Fibroblast of skin of abdomen (primary cell): ENCODE measurements at regions not wholly inside any gene's neighbourhood (a gene's known extent, or its start where the extent isn't known, plus 50 kb on each side); places are given as distances from the start of the nearest gene placed in this dataset.
"Not testable (repeated sequence)": the region's sequence is repeated elsewhere in the genome, so short reads cannot be mapped to it uniquely, and the experiment has no call there.

Experiments used
- DNase-seq: peaks from one replicate; pipeline ENCODE4 v3.0.0-alpha.2; 2013

DNA sequence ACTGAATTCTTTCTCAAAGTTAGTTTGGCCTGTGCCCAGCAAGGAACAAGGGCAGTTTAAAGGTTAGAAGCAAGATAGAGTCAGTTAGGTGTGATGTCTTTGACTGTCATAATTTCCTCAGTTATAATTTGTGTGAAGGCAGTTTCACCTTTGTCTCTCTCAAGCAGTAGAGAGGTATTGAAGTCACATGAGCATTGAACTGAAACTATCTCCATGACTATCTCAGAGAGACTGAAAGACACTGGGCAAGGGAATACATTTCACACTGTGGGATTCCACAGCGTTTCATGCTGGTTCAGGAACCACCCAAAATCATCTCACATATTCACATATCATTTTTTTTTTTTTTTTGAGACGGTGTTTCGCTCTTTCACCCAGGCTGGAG is 366.1 kb downstream of the PREX1 start:
- DNase-seq, result no peak

DNA sequence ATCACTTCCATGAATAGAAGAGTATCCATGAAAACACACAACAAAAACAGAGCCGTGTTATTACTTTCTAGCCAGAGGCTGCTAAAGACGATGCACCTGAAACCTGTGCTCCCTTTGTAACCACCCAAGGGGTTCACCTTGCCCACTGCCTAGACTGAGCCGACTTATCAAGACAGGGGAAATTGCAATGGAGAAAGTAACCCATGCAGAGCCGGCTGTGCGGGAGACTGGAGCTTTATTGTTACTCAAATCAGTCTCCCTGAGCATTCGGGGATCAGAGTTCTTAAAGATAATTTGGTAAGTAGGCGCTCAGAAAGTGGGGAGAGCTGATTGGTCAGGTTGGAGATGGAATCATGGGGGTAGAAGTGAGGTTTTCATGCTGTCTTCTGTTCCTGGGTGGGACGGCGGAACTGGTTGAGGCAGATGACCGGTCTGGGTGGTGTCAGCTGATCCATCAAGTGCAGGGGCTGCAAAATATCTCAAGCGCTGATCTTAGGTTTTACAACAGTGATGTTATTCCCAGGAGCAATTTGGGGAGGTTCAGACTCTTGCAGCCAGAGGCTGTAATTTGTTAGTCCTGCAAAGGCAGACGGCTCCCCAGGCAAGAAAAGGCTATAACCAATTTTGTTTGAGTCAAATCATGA is 366.6 kb downstream of the PREX1 start:
- DNase-seq, result no peak

DNA sequence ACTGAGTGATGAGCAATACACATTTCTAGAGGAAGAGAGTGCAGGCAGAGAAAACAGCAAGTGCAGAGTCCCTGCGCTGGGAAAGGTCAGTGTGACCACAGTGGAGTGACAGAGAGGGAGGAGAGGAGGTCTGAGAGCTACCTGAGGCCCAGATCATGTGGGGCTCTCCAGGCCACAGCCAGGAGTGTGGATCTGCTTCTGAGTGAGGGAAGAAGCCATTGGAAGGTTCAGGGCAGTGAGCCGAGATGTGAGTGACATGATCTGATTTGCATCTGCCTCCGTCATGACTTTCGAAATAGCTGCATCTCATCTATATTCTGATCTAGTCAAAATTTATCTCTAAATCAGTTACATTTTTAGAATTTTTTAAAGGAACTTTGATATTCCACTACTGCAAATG is 367.1 kb downstream of the PREX1 start:
- no peak for DNase-seq

DNA sequence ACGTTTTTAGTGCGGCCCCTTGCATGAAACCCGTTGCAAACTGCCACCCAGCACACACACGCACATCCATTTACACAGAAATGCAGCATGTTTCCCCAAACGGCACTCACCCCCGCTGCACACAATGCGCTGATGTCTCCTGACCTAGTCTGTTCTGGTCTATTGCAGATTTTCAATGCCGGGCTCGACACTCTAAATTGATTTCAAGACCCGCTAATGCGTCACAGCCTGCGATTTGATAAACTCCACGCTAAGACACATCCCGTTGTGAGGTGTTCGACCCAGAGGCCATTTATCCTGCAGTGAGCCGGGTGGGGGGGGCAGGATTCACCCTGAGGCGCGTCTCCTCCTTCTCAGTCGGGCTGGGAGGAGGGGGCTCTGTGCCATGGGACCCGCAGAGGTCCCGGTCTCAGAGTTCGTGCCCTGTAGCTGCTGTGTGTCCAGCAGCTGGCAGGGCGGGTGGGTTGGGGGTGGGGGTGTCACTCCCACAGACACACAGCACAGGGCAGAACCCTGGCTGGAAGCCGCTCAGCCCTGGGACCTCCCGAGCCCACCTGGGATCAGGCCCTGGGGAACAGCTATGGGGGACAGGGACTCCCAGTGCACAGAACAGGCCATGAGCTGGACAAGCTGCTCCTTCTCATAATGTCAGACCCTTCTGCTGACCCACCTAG is 367.9 kb downstream of the PREX1 start:
- DNase-seq, result no peak

DNA sequence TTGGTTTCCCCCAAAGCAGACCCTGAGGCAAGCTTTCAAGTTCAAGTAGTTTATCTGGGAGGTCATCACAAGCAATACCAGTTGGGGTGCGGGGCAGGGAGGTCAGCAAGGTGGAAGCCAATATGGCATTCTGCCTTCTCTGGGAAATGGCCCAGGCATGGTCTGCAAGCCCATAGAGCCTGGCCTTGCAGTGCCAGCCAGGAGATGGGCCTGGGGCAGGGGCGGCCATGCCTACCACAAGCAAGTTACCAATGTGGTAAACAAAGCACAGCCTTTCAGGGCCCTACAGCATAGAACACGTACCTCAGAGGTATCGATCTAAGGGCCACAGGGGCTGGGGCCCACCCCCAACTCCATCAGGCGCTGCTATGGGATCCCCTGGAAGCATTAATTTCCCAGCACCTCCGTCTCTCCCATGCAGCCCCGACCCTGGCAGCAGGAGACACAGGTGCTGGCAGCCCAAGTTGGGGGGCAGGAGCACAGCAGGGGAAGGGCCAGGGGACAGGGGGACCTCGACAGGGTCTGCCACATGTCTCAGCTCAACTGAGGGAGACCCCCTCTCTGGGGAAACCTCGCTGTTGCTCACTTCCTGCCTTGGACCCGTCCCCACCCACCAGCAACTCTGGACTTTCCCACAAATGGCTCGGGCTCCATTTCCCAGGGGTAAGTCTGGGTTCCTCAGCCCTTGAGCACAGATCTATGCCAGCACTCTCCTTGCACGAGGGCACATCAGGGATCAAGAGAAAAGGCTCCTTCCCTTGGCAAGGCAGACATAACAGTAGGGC is 369.0 kb downstream of the PREX1 start:
- no peak for DNase-seq

DNA sequence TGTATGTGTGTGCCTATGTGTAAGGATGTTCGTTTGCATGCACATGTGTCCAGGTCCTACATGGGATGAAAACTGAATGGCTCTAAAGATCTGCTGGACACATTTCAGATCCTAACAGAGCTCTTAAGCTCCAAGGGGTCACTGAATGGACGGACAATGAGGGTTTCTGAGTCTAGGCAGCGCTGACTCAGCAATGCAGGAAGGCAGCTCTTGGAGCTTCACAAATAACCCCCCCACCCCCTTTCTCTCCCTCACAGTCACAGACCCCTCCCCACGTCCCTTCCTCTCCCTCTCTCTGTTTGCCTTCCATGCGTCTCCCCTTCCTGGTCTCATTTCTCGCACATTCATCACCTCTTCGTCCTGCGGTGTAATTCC is 369.8 kb downstream of the PREX1 start:
- no peak for DNase-seq

DNA sequence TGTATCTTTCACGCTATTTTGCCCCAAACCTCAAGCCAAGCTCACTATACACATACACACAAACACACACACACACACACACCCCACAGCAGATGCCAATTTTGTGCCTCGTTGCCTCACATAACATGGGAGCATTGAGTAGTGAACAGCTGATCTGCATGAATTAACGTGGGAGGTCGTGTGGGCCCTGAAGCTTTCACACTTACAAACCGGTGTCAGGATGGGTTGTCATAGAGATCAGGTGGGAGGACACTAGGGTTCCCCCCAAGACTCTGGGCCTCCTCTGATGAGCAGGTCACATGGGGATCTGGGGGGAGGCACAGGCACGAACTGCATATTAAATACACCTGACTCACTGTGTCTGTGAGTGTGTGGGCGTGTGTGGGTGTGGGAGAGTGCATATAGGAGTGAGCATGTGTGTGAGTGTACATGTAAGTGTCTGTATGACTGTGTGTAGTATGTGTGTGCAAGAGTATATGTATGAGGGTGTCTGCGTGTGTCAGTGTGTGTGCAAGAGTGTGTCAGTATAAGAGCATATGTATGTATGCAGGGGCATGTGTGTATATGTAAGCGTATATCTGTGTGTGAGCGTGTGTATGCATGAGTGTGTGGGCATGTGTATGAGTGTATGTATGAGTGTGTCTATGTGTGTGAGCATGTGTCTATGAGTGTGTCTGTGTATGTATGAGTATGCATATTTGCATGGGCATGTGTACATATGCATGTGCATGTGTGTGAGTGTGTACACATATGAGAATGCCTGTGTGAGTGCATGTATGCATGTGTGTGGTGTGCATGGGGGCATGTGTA is 370.4 kb downstream of the PREX1 start:
- DNase-seq, result no peak

DNA sequence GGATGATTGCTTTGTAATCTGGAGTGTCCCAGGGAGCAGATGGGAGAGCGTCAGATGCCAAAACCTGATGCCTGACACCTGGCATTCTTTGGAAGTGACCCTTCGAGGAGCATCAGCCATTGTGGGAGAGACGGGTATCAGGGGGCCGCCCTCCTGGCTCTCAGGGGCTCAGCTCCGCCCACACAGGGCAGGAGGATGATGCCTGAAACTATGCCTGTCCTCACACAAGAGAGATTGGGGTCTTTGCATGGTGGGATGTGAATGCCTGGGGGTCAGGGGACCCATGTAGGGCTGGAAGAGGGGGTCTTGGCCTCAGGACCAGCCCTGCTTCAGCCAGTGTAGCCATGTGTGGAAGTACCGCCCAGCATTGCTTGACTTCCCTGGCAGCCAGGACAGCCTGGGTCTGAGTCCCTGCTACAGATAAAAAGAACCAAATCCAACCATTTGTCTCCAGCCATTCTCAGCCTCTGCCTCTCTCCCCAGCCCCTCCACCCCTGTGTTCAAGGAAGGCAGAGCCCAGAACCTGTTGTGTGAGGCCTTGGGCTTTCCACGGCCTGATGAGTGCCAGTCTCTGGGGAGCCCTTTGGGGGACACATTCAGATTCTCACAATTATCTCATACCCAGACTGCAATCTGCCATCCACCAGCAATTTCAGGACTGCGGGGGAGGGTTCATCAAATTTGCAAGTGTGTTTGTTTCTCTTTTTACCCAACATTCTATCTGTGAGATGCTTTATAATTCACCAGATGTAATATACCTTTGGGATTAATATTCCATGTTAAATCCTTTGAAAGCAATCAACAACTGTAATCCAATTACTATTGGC is 371.2 kb downstream of the PREX1 start:
- no peak for DNase-seq

DNA sequence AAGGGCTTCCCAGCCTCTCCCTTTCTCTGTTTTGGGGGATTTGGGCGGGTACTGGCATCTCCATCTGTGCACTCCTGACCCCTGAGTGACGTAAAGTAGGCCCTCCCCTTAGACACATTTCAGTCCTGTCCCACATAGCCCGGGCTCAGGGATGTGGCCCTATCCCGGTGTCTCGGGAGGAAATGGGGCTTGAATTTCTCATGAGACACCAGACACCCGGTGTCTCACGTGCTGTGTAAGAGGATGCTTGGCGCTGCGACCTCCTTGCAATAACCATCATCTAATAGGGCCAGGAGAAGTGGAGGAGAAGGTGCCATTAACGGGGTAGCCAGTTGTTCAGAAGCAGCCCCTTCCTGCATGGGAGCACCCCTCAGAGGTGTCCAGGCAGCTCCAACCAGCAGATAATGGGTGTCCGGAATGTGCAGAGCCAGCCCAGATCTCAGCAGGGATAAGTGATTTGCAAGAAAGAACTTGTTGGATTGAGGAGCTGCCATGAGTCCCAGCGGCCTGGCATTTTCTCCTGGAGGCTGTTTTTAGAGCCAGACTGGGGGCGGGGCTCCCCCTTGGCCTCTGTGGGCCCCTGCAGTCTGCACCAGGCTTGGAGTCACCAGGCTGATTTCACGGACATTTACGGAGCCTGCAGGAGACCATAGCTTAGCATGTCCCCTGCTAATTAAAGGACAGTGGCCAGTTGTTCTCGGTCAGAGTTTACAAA is 372.0 kb downstream of the PREX1 start:
- no peak for DNase-seq

DNA sequence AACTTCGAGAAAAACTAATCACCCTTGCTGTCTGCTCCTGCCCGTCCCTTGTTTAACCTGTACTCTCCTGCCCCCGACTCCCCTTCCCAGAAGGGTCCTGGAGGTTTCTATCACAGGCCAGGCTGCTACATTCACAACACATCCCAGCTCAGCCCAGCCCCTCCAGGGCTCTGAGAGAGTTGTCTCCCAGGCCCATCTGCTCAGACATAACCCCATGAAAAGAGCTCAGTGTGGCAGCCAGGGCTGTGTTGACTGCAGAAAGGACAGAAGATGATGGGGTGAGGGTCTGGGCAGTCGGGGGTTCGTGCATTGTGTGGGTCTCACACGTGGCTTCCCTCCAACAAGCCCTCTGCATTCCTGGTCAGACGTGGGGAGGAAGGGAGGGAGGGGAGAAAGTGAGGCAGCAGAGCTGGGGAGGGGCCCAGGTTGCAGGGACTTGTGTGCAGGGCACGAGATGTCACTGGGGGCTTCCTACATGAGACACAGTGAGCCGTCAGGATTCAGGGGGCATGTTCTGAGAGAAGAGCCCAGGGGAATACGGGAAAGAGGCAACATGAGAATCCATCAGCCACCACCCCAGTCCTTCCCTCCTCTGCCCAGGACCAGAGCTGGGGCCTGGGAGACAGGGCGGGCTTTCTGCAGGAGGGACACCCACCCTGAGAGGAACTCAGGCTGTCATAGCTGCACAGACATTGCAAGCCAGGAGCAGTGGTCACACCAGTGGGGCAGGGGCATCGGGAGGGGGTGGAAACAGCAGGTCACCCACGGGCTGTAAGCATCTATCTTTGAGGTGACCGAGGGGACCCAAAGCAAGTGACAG is 372.9 kb downstream of the PREX1 start:
- no peak for DNase-seq

DNA sequence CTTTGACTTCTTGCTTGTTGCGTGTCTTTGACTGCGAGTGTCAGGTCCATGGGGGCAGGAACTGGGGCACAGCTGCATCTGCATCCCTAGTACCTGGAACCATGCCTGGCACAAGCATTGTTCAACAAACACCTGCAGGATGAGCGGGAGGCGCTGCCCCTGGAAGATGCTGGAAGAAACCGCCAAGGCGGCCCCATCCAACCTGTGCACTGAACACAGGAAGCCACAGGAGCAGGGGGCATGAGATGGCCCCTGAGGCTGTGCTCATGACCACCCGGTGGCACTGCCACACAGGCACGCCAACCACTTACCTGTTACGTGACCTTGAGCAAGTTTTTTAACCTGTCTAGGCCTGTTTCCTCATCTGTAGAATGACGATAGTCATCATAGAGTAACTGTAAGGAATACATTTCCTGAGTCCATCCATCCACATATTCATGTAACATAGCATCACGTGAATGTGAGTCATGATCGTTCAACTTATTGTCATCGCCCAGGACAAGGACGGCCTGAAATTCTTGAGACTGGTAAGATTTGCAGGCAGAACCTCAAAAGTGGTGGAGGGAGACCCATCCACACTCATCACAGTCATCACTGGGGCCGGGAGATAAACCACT is 374.2 kb downstream of the PREX1 start:
- no peak for DNase-seq

DNA sequence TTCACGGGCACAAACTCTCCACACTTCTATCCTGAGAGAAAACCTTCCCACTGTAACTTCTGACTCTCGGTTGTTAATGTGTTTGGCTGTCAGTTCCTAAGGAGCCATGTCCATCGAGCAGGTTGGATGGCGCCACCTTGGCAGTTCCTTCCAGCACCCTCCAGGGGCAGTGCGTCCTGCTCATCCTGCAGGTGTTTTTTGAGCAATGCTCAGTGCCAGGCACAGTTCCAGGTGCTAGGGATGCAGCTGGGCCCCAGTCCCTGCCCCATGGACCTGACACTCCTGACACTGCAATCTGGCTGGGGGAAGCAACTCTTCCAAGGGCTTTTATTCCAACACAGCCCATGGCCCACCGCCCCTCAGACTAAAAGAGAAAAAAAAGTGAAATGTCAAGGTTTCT is 376.4 kb downstream of the PREX1 start:
- no peak for DNase-seq

DNA sequence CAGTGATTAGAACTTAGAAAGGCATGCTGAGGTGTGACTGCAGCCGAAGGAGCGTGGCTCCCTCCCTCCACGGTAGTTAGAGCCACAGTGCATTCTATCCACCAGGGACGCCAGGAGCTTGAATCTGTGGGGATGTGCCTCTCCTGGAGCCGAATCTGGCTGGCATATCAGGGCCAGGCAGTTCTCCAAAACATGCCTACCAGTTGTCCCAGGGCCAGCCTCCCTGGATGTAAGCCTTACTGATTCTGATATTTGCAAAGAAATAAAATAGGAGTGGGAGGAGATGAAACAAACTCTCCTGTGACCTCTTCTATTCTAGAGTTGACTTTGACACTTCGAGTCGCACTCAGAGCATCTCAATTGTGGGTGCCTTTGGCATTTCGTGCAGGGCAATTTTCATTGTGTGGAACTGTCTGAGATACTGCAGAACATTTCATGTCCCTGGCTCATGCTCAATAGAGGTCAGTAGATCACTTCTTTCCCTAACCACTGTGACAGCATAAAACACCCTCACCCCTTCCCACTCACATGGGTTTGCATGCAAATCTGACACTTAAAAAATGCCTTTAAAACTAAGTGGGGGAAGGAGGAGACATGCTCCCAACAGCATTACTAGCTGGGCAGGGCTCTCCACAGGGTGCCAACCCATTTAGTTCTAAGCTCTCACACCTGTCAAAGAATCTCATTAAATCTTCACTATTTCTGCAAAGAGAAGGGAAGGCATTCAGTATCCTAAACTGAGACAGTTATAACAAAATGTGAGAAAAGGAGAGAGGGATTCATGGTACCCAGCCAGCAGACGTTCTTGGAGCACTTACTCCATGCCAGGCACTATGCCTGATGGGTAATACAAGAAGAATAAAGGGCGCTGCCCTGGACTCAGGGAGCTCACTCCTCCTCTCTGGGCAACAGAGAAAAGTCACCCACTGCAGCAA is 378.9 kb downstream of the PREX1 start:
- no peak for DNase-seq

DNA sequence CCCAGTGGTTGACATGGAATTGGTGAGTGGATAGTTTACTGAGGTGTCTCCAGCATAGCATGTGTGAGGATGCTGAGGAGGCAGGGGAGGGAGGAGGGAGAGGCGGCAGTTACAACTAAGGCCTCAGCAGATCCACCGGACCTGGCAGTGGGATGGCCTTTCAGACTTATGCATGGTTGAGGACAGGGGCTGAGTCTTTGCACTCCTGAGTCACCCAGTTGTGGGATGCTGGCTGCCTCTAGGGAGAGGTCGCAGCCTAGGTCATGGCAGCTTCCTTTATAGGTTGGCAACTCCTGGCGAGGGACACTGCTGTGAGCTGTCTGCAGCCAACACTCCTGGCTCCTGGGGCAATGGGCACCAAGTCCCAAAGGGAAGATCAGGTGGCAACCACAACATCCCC is 380.3 kb downstream of the PREX1 start:
- no peak for DNase-seq

DNA sequence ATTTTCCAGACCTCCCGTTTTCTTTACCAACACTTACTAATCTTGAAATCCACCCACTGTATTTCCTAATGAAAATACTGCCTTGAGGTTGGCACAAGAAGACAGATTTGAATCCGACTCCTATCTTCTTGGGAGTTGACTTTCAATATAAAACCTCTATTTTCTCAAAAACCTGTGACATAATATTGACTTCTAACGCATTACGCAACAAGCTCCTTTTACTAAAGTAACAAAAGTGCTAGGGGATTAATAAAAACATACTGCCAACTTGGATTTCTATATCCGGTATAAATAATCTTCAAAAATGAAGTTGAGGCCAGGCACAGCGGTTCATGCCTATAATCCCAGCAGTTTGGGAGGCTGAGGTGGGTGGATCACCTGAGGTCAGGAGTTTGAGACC is 382.0 kb downstream of the PREX1 start:
- DNase-seq, result no peak

DNA sequence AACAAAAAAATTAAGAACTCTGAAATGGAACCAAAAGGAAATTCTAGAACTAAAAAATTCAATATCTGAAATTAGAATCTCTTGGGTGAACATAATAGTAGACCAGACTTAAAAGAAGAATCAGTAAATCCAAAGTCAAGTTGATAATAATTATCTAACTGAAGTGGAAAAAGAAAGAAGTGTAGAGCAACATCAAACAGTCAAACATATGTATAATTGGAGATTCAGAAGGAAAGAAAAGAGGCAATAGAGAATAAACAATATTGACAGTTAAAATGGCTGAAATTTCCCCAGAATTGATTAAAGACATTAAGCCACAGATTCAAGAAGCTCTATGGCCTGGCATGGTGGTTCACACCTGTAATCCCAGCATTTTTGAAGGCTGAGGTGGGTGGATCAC is 383.6 kb downstream of the PREX1 start:
- no peak for DNase-seq

DNA sequence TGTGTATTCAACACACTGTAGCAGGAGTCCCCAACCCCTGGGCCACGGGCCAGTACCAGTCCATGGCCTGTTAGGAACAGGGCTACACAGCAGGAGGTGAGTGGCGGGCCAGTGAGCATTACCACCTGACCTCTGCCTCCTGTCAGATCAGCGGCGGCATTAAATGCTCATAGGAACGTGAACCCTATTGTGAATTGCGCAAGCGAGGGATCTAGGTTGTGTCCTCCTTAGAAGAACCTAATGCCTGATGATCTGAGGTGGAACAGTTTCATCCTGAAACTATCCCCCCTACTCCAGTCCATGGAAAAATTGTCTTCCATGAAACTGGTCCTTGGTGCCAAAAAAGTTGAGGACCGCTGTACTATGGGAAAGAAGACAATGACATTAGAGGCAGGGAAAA is 386.9 kb downstream of the PREX1 start:
- no peak for DNase-seq

DNA sequence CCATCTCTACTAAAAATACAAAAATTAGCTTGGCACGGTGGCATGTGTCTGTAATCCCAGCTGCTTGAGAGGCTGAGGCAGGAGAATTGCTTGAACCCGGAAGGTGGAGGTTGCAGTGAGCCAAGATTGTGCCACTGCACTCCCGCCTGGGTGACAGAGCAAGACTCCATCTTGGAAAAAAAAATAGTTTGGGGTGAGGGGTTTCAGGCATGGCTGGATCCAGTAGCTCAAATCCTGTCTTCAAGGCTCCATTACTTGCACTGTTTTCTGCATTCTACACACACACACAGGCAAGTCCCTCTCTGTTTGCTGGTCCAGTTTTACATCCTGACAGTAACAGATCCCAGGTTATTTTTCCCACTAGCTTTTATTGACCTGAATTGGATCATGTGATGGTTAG is 387.5 kb downstream of the PREX1 start:
- not testable (repeated sequence) for DNase-seq

DNA sequence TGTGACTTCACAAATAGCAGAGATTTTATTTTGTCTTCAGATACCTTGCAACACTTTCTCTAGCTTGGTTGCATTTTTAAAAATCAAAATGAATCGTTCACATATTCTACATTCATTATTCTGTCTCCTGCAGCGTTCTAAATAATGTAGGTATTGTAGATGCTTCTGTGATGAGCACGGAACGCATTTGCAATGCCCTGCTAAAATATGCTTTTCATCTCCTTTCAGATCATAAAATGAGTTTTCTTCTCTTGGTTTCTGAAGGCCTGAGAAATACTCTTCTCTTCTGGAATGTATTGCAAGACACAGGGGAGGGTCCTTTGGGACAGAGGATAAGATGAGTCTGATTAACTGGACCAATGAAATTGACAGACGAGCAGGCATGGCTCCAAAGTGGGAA is 390.7 kb downstream of the PREX1 start:
- no peak for DNase-seq
